Hepatocyte (in vitro differentiated cells): ENCODE measurements at regions not wholly inside any gene's neighbourhood (a gene's known extent, or its start where the extent isn't known, plus 50 kb on each side); places are given as distances from the start of the nearest gene placed in this dataset.

Experiments used
- EZH2 ChIP-seq: fragments of 200-600 bp; sonication (generic); IDR thresholded peaks from 2 replicates; pipeline ENCODE4 v1.6.1; 2016; ENCODE audit warnings: antibody characterized with exemption, mild to moderate bottlenecking, borderline replicate concordance
- EZH2phosphoT487 ChIP-seq: fragments of 200-600 bp; sonication (generic); IDR thresholded peaks from one replicate; pipeline ENCODE4 v1.6.1; 2018; ENCODE audit warnings: antibody characterized with exemption, mild to moderate bottlenecking, low read depth, moderate library complexity; ENCODE audit not compliant: unreplicated experiment, severe bottlenecking
- TF ChIP-seq, protein P1 (sequence below): fragments of 200-600 bp; sonication (generic); IDR thresholded peaks from 2 replicates; pipeline ENCODE4 v1.5.1; 2016; ENCODE audit warnings: antibody characterized with exemption, mild to moderate bottlenecking; ENCODE audit not compliant: poor library complexity

DNA sequence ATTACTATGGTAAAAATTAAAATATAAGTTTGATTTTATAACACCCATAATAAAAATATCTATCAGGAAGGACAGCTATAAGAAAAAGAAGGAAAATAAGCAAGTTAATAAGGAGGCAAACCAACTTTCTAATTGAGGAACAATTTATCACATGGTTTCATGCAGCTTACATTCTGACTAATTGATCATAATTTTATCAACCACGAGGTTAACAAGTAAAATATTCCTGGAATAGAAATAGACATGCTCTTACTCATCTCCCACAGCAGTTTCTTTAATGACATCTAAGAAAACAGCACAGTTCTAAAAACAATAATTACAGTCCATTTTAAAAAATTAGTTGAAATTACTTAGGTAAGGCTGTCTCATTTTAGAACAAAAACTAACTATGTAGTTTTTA lies 130.8 kb upstream of the KRR1 start:
- TF ChIP-seq, protein P1, sequence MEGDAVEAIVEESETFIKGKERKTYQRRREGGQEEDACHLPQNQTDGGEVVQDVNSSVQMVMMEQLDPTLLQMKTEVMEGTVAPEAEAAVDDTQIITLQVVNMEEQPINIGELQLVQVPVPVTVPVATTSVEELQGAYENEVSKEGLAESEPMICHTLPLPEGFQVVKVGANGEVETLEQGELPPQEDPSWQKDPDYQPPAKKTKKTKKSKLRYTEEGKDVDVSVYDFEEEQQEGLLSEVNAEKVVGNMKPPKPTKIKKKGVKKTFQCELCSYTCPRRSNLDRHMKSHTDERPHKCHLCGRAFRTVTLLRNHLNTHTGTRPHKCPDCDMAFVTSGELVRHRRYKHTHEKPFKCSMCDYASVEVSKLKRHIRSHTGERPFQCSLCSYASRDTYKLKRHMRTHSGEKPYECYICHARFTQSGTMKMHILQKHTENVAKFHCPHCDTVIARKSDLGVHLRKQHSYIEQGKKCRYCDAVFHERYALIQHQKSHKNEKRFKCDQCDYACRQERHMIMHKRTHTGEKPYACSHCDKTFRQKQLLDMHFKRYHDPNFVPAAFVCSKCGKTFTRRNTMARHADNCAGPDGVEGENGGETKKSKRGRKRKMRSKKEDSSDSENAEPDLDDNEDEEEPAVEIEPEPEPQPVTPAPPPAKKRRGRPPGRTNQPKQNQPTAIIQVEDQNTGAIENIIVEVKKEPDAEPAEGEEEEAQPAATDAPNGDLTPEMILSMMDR = no peak
- TF ChIP-seq EZH2 (no peak), EZH2phosphoT487 (no peak)
